ENCODE measurements at regions not wholly inside any gene's neighbourhood (a gene's known extent, or its start where the extent isn't known, plus 50 kb on each side); places are given as distances from the start of the nearest gene placed in this dataset.

- DNase-seq (ENCODE audit: extremely low spot score): no peak
- POLR2A ChIA-PET: no interaction called here
- TF ChIP-seq SUZ12 (IDR thresholded peaks at IDR 0.05) (no peak), SP1 (IDR thresholded peaks at IDR 0.05) (no peak), BHLHE40 (IDR thresholded peaks at IDR 0.05; ENCODE audit: borderline replicate concordance) (no peak), CTBP1 (IDR thresholded peaks at IDR 0.05; ENCODE audit: borderline replicate concordance) (no peak), ZNF384 (IDR thresholded peaks at IDR 0.05) (no peak), FOXM1 (IDR thresholded peaks at IDR 0.05; ENCODE audit: borderline replicate concordance) (no peak), HDGF (IDR thresholded peaks at IDR 0.05; ENCODE audit: borderline replicate concordance) (no peak), TARDBP (IDR thresholded peaks at IDR 0.05) (no peak), ELF4 (IDR thresholded peaks at IDR 0.05) (no peak), NFRKB (IDR thresholded peaks at IDR 0.05) (no peak), L3MBTL2 (conservative IDR thresholded peaks at IDR 0.05) (no peak), FOXK2 (IDR thresholded peaks at IDR 0.05) (no peak), LEF1 (IDR thresholded peaks at IDR 0.05; ENCODE audit: borderline replicate concordance) (no peak), ARNT (IDR thresholded peaks at IDR 0.05) (no peak), FOXA1 (IDR thresholded peaks at IDR 0.05) (no peak), PKNOX1 (IDR thresholded peaks at IDR 0.05) (no peak)
- CTCF ChIA-PET: no interaction called here
Measured at GRCh38 chr1:68703921-68704354, 207.1 kb upstream of the DEPDC1 start.

- POLR2A ChIA-PET: no interaction called here
- TF ChIP-seq FOXA1 (IDR thresholded peaks at IDR 0.05): no peak
- TF ChIP-seq TARDBP (IDR thresholded peaks at IDR 0.05): no peak
- TF ChIP-seq FOXK2 (IDR thresholded peaks at IDR 0.05): no peak
- TF ChIP-seq FOXM1 (IDR thresholded peaks at IDR 0.05; ENCODE audit: borderline replicate concordance): no peak
- no peak for TF ChIP-seq ZNF384 (IDR thresholded peaks at IDR 0.05)
- TF ChIP-seq HDGF (IDR thresholded peaks at IDR 0.05; ENCODE audit: borderline replicate concordance): no peak
- no peak for TF ChIP-seq ARNT (IDR thresholded peaks at IDR 0.05)
- TF ChIP-seq CTBP1 (IDR thresholded peaks at IDR 0.05; ENCODE audit: borderline replicate concordance): no peak
- no peak for TF ChIP-seq LEF1 (IDR thresholded peaks at IDR 0.05; ENCODE audit: borderline replicate concordance)
- no peak for TF ChIP-seq NFRKB (IDR thresholded peaks at IDR 0.05)
- TF ChIP-seq BHLHE40 (IDR thresholded peaks at IDR 0.05; ENCODE audit: borderline replicate concordance): no peak
- no peak for TF ChIP-seq PKNOX1 (IDR thresholded peaks at IDR 0.05)
- no peak for TF ChIP-seq SUZ12 (IDR thresholded peaks at IDR 0.05)
- no peak for TF ChIP-seq L3MBTL2 (conservative IDR thresholded peaks at IDR 0.05)
- no peak for DNase-seq (ENCODE audit: extremely low spot score)
- CTCF ChIA-PET: no interaction called here
Measured at GRCh38 chr1:68704800-68705443, 208.0 kb upstream of the DEPDC1 start.

- POLR2A ChIA-PET: no interaction called here
- TF ChIP-seq ARNT (IDR thresholded peaks at IDR 0.05) (no peak), FOXA1 (IDR thresholded peaks at IDR 0.05) (no peak)
- CTCF ChIA-PET: no interaction called here
- no peak for DNase-seq (ENCODE audit: extremely low spot score)
Measured at GRCh38 chr1:68705466-68705865, 208.6 kb upstream of the DEPDC1 start.

GRCh38 chr1:68706639-68707317, 209.9 kb upstream of the DEPDC1 start:
- TF ChIP-seq ZNF384 (IDR thresholded peaks at IDR 0.05) (no peak), SP1 (IDR thresholded peaks at IDR 0.05) (no peak), HDGF (IDR thresholded peaks at IDR 0.05; ENCODE audit: borderline replicate concordance) (no peak), L3MBTL2 (conservative IDR thresholded peaks at IDR 0.05) (no peak), PKNOX1 (IDR thresholded peaks at IDR 0.05) (no peak), CTBP1 (IDR thresholded peaks at IDR 0.05; ENCODE audit: borderline replicate concordance) (no peak), TARDBP (IDR thresholded peaks at IDR 0.05) (no peak), FOXK2 (IDR thresholded peaks at IDR 0.05) (no peak), BHLHE40 (IDR thresholded peaks at IDR 0.05; ENCODE audit: borderline replicate concordance) (no peak), FOXM1 (IDR thresholded peaks at IDR 0.05; ENCODE audit: borderline replicate concordance) (no peak), SUZ12 (IDR thresholded peaks at IDR 0.05) (no peak)
- POLR2A ChIA-PET: no interaction called here
- CTCF ChIA-PET: no interaction called here
- DNase-seq (ENCODE audit: extremely low spot score): no peak

- DNase-seq (ENCODE audit: extremely low spot score): no peak
- ChIA-PET POLR2A (no interaction called here), CTCF (no interaction called here)
- TF ChIP-seq HDGF (IDR thresholded peaks at IDR 0.05; ENCODE audit: borderline replicate concordance) (no peak), FOXA1 (IDR thresholded peaks at IDR 0.05) (no peak), LEF1 (IDR thresholded peaks at IDR 0.05; ENCODE audit: borderline replicate concordance) (no peak), BHLHE40 (IDR thresholded peaks at IDR 0.05; ENCODE audit: borderline replicate concordance) (no peak), NFRKB (IDR thresholded peaks at IDR 0.05) (no peak), ELF4 (IDR thresholded peaks at IDR 0.05) (no peak), ZNF384 (IDR thresholded peaks at IDR 0.05) (no peak)
Measured at GRCh38 chr1:68717330-68717729, 220.4 kb upstream of the DEPDC1 start.

- ChIA-PET CTCF (no interaction called here), POLR2A (no interaction called here)
- no peak for TF ChIP-seq PKNOX1 (IDR thresholded peaks at IDR 0.05)
- TF ChIP-seq SUZ12 (IDR thresholded peaks at IDR 0.05): no peak
- TF ChIP-seq TARDBP (IDR thresholded peaks at IDR 0.05): no peak
- no peak for TF ChIP-seq ARNT (IDR thresholded peaks at IDR 0.05)
- no peak for TF ChIP-seq ELF4 (IDR thresholded peaks at IDR 0.05)
- TF ChIP-seq SP1 (IDR thresholded peaks at IDR 0.05): no peak
- no peak for TF ChIP-seq HDGF (IDR thresholded peaks at IDR 0.05; ENCODE audit: borderline replicate concordance)
- TF ChIP-seq FOXM1 (IDR thresholded peaks at IDR 0.05; ENCODE audit: borderline replicate concordance): no peak
- TF ChIP-seq L3MBTL2 (conservative IDR thresholded peaks at IDR 0.05): no peak
- no peak for TF ChIP-seq NFRKB (IDR thresholded peaks at IDR 0.05)
- TF ChIP-seq BHLHE40 (IDR thresholded peaks at IDR 0.05; ENCODE audit: borderline replicate concordance): no peak
- TF ChIP-seq FOXA1 (IDR thresholded peaks at IDR 0.05): no peak
- no peak for TF ChIP-seq ZNF384 (IDR thresholded peaks at IDR 0.05)
- TF ChIP-seq LEF1 (IDR thresholded peaks at IDR 0.05; ENCODE audit: borderline replicate concordance): no peak
- TF ChIP-seq FOXK2 (IDR thresholded peaks at IDR 0.05): no peak
- no peak for TF ChIP-seq CTBP1 (IDR thresholded peaks at IDR 0.05; ENCODE audit: borderline replicate concordance)
- no peak for DNase-seq (ENCODE audit: extremely low spot score)
Measured at GRCh38 chr1:68720476-68720875, 223.6 kb upstream of the DEPDC1 start.

Data from HEK293T (cell line).